ENCODE measurements at regions not wholly inside any gene's neighbourhood (a gene's known extent, or its start where the extent isn't known, plus 50 kb on each side); places are given as distances from the start of the nearest gene placed in this dataset.
A peak's percentile ranks its signal among the peaks of the same experiment; 100 is the strongest.

DNA sequence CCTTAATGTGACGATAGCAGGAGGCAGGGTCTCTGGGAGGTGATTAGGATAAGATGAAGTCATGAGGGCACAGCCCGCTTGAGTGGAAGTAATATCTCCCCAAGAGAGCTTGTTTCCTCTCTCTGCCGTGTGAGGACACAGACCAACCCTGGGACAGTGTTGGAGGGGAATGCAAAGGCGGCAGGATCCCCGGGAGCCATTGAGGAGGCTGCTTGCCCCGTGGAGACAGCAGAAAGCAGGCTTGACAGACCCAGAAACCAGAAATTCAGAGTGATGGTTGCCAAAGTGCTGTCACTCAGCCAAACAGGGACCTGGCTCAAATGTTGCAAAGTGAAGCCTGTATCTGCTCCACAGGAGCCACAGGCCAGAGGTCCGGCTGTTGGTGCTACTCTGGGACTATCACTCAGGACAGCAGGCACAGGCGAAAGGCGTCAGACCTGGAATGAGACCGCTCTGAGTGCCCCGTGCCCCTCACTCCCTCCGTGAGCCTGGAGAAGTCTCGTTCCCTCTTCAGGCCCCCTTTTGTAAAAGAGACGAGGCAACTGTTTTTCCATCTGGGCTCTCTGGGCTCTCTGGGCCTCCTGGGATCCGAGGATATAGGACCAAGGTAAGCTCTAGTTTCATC is 96.6 kb upstream of the VANGL1 start:
- POLR2A ChIA-PET: no interaction called here
- H3K27me3 ChIP-seq (ENCODE audit: control insufficient read depth, insufficient read depth, low read length): no peaks in the 10 kb centered on the region

DNA sequence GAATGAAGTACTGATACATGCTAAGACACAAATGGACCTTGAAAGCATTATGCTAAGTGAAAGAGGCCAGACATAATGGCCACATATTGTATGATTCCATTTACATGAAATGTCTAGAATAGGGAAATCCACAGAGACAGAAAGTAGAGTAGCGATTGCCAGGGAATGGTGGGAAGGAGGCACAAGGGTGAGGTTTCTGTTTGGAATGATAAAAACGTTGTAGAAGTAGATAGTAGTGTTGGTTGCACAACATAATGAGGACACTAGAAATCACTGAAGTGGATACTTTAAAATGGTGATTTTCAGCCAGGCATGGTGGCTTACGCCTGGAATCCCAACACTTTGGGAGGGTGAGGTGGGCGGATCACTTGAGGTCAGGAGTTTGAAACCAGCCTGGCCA is 97.6 kb upstream of the VANGL1 start:
- no peak overlapping the region for H3K27ac ChIP-seq (ENCODE audit: low read depth, low read length)
- TF ChIP-seq, protein P1, sequence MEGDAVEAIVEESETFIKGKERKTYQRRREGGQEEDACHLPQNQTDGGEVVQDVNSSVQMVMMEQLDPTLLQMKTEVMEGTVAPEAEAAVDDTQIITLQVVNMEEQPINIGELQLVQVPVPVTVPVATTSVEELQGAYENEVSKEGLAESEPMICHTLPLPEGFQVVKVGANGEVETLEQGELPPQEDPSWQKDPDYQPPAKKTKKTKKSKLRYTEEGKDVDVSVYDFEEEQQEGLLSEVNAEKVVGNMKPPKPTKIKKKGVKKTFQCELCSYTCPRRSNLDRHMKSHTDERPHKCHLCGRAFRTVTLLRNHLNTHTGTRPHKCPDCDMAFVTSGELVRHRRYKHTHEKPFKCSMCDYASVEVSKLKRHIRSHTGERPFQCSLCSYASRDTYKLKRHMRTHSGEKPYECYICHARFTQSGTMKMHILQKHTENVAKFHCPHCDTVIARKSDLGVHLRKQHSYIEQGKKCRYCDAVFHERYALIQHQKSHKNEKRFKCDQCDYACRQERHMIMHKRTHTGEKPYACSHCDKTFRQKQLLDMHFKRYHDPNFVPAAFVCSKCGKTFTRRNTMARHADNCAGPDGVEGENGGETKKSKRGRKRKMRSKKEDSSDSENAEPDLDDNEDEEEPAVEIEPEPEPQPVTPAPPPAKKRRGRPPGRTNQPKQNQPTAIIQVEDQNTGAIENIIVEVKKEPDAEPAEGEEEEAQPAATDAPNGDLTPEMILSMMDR (IDR thresholded peaks at IDR 0.05; ENCODE audit: low read depth, low read length): no peak
- POLR2A ChIA-PET: no interaction called here
- CTCF ChIA-PET: interaction anchor here (0.6 to 1.8 kb wide), 6 partner anchors 47 to 454 kb away, joined by 3 to 12 read pairs (median 8); no protein-coding TSS in a partner anchor
- H3K27me3 ChIP-seq (ENCODE audit: control insufficient read depth, insufficient read depth, low read length): no peaks in the 10 kb centered on the region
- DNase-seq (ENCODE audit: low read depth, low spot score): no peak
- H3K4me3 ChIP-seq (ENCODE audit: low read depth, low read length): no peak overlapping the region
- H3K9me3 ChIP-seq (ENCODE audit: control insufficient read depth, insufficient read depth, low read length): no peaks in the 10 kb centered on the region

More for the DNA sequence above, 96.6 kb upstream of the VANGL1 start:
- TF ChIP-seq, protein P1 (IDR thresholded peaks at IDR 0.05; ENCODE audit: low read depth, low read length): no peak
- Histone ChIP-seq H3K9me3 (ENCODE audit: control insufficient read depth, insufficient read depth, low read length) (no peaks in the 10 kb centered on the region), H3K27ac (ENCODE audit: low read depth, low read length) (peak overlapping the region; percentile 99), H3K4me3 (ENCODE audit: low read depth, low read length) (no peak overlapping the region)
- CTCF ChIA-PET: interaction anchor here (0.6 to 1.8 kb wide), 7 partner anchors 48 to 1606 kb away, joined by 3 to 12 read pairs (median 5); no protein-coding TSS in a partner anchor
- DNase-seq (ENCODE audit: low read depth, low spot score): no peak

DNA sequence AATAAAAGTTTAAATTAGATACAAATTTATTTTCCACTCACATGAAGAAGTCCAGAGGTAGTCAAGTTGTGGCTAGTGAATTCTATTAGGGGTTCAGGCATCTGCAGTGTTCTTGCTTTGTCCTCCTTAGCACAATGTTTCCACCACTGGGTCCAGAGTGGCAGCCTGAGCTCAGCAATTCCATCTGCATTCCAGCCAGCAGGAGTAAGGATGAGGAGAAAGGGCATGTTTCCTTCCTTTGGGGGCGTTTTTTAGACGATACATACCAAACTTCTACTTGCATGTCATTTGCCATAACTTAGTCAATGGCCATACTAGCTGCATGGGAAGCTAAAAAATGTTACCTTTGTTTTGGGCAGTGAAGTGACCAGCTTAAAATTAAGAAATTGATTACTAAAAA is 98.5 kb upstream of the VANGL1 start:
- H3K9me3 ChIP-seq (ENCODE audit: control insufficient read depth, insufficient read depth, low read length): no peaks in the 10 kb centered on the region
- no peak overlapping the region for H3K4me3 ChIP-seq (ENCODE audit: low read depth, low read length)
- POLR2A ChIA-PET: interaction anchor here (0.6 kb wide), 1 partner anchor 13 kb away, joined by 7 read pairs; no protein-coding TSS in a partner anchor
- no peaks in the 10 kb centered on the region for H3K27me3 ChIP-seq (ENCODE audit: control insufficient read depth, insufficient read depth, low read length)
- no peak for DNase-seq (ENCODE audit: low read depth, low spot score)
- CTCF ChIA-PET: interaction anchor here (0.8 to 1.7 kb wide), 3 partner anchors 52 to 430 kb away, joined by 3 to 8 read pairs (median 3); no protein-coding TSS in a partner anchor
- TF ChIP-seq, protein P1 (IDR thresholded peaks at IDR 0.05; ENCODE audit: low read depth, low read length): 0 out of 2 replicates have a peak, but pooled peaks have one; percentile 8
- H3K27ac ChIP-seq (ENCODE audit: low read depth, low read length): no peak overlapping the region

DNA sequence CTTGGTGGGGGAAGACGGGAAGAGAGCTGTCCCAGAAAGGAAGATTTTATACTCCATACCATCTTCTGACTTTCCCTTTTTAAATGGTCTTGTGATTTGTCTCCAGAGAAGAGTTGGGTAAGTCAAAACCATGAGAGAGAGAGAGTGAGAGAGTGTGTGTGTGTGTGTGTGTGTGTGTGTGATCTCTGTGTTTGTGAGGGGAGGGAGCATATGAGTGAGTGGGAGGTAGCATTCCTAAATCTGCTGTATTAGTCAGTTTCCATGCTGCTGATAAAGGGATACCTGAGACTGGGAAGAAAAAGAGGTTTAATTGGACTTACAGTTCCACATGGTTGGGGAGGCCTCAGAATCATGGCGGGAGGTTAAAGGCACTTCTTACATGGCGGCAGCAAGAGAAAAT is 102.0 kb upstream of the VANGL1 start:
- no peaks in the 10 kb centered on the region for H3K27me3 ChIP-seq (ENCODE audit: control insufficient read depth, insufficient read depth, low read length)
- H3K9me3 ChIP-seq (ENCODE audit: control insufficient read depth, insufficient read depth, low read length): no peaks in the 10 kb centered on the region
- DNase-seq (ENCODE audit: low read depth, low spot score): no peak
- H3K27ac ChIP-seq (ENCODE audit: low read depth, low read length): no peak overlapping the region
- no peak overlapping the region for H3K4me3 ChIP-seq (ENCODE audit: low read depth, low read length)
- POLR2A ChIA-PET: no interaction called here
- CTCF ChIA-PET: interaction anchor here (1.1 kb wide), 1 partner anchor 426 kb away, joined by 4 read pairs; no protein-coding TSS in a partner anchor
- TF ChIP-seq, protein P1 (IDR thresholded peaks at IDR 0.05; ENCODE audit: low read depth, low read length): no peak

DNA sequence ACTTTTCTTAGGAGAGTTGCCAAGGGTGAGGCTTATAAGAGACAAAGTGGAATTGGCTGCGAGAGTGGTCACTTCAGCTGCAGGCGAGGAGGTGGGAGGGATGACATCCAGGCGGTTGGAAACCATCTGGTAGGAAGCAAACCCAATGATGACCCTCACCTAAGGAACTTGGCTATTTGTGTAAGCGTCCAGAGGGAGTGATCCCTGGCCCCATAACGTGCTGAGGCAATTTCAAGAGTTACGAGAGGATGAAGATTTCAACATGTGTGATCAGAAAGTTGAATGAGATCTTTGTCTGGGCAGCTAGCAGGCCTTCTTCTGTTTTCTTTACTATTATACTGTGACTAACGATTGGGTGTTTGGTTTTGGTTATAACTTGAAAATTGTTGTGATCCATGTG is 102.7 kb upstream of the VANGL1 start:
- ChIA-PET CTCF (interaction anchor here (1.1 kb wide), 1 partner anchor 425 kb away, joined by 4 read pairs; no protein-coding TSS in a partner anchor), POLR2A (no interaction called here)
- Histone ChIP-seq H3K9me3 (ENCODE audit: control insufficient read depth, insufficient read depth, low read length) (no peaks in the 10 kb centered on the region), H3K27me3 (ENCODE audit: control insufficient read depth, insufficient read depth, low read length) (no peaks in the 10 kb centered on the region), H3K4me3 (ENCODE audit: low read depth, low read length) (no peak overlapping the region), H3K27ac (ENCODE audit: low read depth, low read length) (no peak overlapping the region)
- DNase-seq (ENCODE audit: low read depth, low spot score): no peak
- TF ChIP-seq, protein P1 (IDR thresholded peaks at IDR 0.05; ENCODE audit: low read depth, low read length): no peak

All from AG04450 (cell line).